Hepatocyte (in vitro differentiated cells): ENCODE measurements at regions not wholly inside any gene's neighbourhood (a gene's known extent, or its start where the extent isn't known, plus 50 kb on each side); places are given as distances from the start of the nearest gene placed in this dataset.

Experiments used
- CTCF ChIP-seq: fragments of 200-600 bp; sonication (generic); IDR thresholded peaks from 2 replicates; pipeline ENCODE4 v1.5.1; 2016; ENCODE audit warnings: antibody characterized with exemption, mild to moderate bottlenecking; ENCODE audit not compliant: poor library complexity
- EZH2phosphoT487 ChIP-seq: fragments of 200-600 bp; sonication (generic); IDR thresholded peaks from one replicate; pipeline ENCODE4 v1.6.1; 2018; ENCODE audit warnings: antibody characterized with exemption, mild to moderate bottlenecking, low read depth, moderate library complexity; ENCODE audit not compliant: unreplicated experiment, severe bottlenecking

GRCh38 chr11:109347304-109347703 lies 74.7 kb upstream of the C11orf87 start:
- TF ChIP-seq CTCF: no peak
- no peak for TF ChIP-seq EZH2phosphoT487
